H1 (cell line): ENCODE measurements at regions not wholly inside any gene's neighbourhood (a gene's known extent, or its start where the extent isn't known, plus 50 kb on each side); places are given as distances from the start of the nearest gene placed in this dataset.

ENCODE experiments used
- CTCF ChIA-PET: fragments of 300-600 bp; sonication (Branson Sonifier 250); formaldehyde crosslinking; loops from one replicate; lab custom pipeline; 2021; ENCODE audit not compliant: partially characterized antibody; lab: Charles Lee
- POLR2A ChIA-PET: fragments of 300-600 bp; sonication (Branson Sonifier 250); formaldehyde crosslinking; loops from one replicate; lab custom pipeline; 2021; ENCODE audit warnings: inconsistent platforms; ENCODE audit not compliant: partially characterized antibody; lab: Charles Lee
- DNase-seq, 2 experiments: peaks; one replicate each; pipeline versions ENCODE4 v3.0.0 to v3.0.0-alpha.2; 2010 to 2022; ENCODE audit warnings: low spot score in 2 of 2, low read depth in 1 of 2, mixed read lengths in 1 of 2
- FAIRE-seq: peaks from 2 replicates; lab custom pipeline; 2011; peaks lifted over from hg19 to GRCh38; lab: Jason Lieb, UNC
- H2AFZ ChIP-seq: 2 replicates; pipeline ENCODE4 v1.8.1; 2012; ENCODE audit warnings: low read length, inconsistent platforms
- H2AK5ac ChIP-seq: 2 replicates; pipeline ENCODE4 v1.6.1; 2013; ENCODE audit warnings: low read depth, low read length
- H2BK120ac ChIP-seq: replicated peaks from 2 replicates; pipeline ENCODE3; 2013; ENCODE audit warnings: low read depth, low read length, inconsistent platforms
- H2BK12ac ChIP-seq: 2 replicates; pipeline ENCODE4 v1.6.1; 2013; ENCODE audit warnings: low read depth, low read length
- H2BK15ac ChIP-seq: 2 replicates; pipeline ENCODE4 v1.6.1; 2013; ENCODE audit warnings: low read length
- H2BK20ac ChIP-seq: 2 replicates; pipeline ENCODE4 v1.6.1; 2013; ENCODE audit warnings: low read length
- H2BK5ac ChIP-seq: 2 replicates; pipeline ENCODE4 v1.6.1; 2013; ENCODE audit warnings: low read depth, low read length
- H3K14ac ChIP-seq: 2 replicates; pipeline ENCODE4 v1.6.1; 2013; ENCODE audit warnings: inconsistent platforms; ENCODE audit not compliant: insufficient read length
- H3K18ac ChIP-seq: 2 replicates; pipeline ENCODE4 v1.6.1; 2013; ENCODE audit warnings: low read length; ENCODE audit errors: extremely low read depth
- H3K23ac ChIP-seq: 2 replicates; pipeline ENCODE4 v1.6.1; 2013; ENCODE audit warnings: inconsistent platforms; ENCODE audit not compliant: insufficient read length
- H3K23me2 ChIP-seq: 2 replicates; pipeline ENCODE4 v1.6.1; 2013; ENCODE audit warnings: low read depth, low read length
- H3K27ac ChIP-seq: 2 replicates; pipeline ENCODE4 v1.6.1; 2011; ENCODE audit warnings: low read depth, low read length, inconsistent platforms
- H3K27me3 ChIP-seq, 4 experiments: replicated peaks in 1 of 4; 1 replicate in 1 of 4; 2 replicates in 3 of 4; pipeline versions ENCODE4 v1.6.1 to v1.8.1; 2011 to 2013; ENCODE audit warnings: low read length in 3 of 4, mild to moderate bottlenecking in 3 of 4, inconsistent platforms in 2 of 4, mixed read lengths in 2 of 4, moderate library complexity in 1 of 4; ENCODE audit not compliant: control insufficient read depth in 3 of 4, insufficient read depth in 3 of 4; ENCODE audit errors: extremely low read depth in 1 of 4
- H3K36me3 ChIP-seq, 4 experiments: 2 replicates each; pipeline versions ENCODE4 v1.6.1 to v1.8.1; 2011 to 2013; ENCODE audit warnings: mild to moderate bottlenecking in 4 of 4, low read length in 3 of 4, moderate library complexity in 2 of 4, control low read depth in 1 of 4, inconsistent platforms in 1 of 4; ENCODE audit not compliant: insufficient read depth in 4 of 4, control insufficient read depth in 2 of 4
- H3K4ac ChIP-seq: replicated peaks from 2 replicates; pipeline ENCODE3; 2013; ENCODE audit warnings: low read length, low read depth, mixed read lengths, inconsistent platforms; ENCODE audit not compliant: insufficient read length
- H3K4me1 ChIP-seq, 4 experiments: replicated peaks in 1 of 4; 1 replicate in 1 of 4; 2 replicates in 3 of 4; pipeline versions ENCODE4 v1.6.1 to v1.8.1; 2011 to 2013; ENCODE audit warnings: low read length in 3 of 4, inconsistent platforms in 2 of 4, mixed read lengths in 1 of 4; ENCODE audit not compliant: insufficient read depth in 4 of 4, control insufficient read depth in 3 of 4
- H3K4me2 ChIP-seq, 2 experiments: 2 replicates each; pipeline versions ENCODE4 v1.6.1 to v1.8.1; 2011 to 2013; ENCODE audit warnings: low read depth in 2 of 2, low read length in 2 of 2, control low read depth in 1 of 2, inconsistent platforms in 1 of 2, mild to moderate bottlenecking in 1 of 2; ENCODE audit not compliant: insufficient read depth in 1 of 2
- H3K4me3 ChIP-seq, 4 experiments: fragments of 200-600, 300-600 bp in 1 of 4; sonication (generic), shearing (Covaris generic), sonication (Bioruptor Twin) in 1 of 4; 2 replicates each; pipeline versions ENCODE4 v1.5.1 to v1.8.1; 2011 to 2016; ENCODE audit warnings: low read length in 4 of 4, low read depth in 3 of 4, control low read depth in 2 of 4, inconsistent platforms in 2 of 4, mild to moderate bottlenecking in 2 of 4, mixed read lengths in 1 of 4, moderate library complexity in 1 of 4; ENCODE audit not compliant: insufficient read depth in 2 of 4; ENCODE audit errors: extremely low read depth in 1 of 4
- H3K56ac ChIP-seq: replicated peaks from 2 replicates; pipeline ENCODE3; 2013; ENCODE audit warnings: low read depth, mild to moderate bottlenecking, mixed read lengths, low read length, inconsistent platforms; ENCODE audit not compliant: insufficient read length
- H3K79me1 ChIP-seq: 2 replicates; pipeline ENCODE4 v1.6.1; 2013; ENCODE audit warnings: low read depth, low read length, control low read depth
- H3K79me2 ChIP-seq, 2 experiments: 2 replicates each; pipeline versions ENCODE4 v1.6.1 to v1.8.1; 2012 to 2013; ENCODE audit warnings: low read length in 2 of 2, mild to moderate bottlenecking in 2 of 2, inconsistent platforms in 1 of 2; ENCODE audit not compliant: insufficient read depth in 2 of 2, control insufficient read depth in 1 of 2
- H3K9ac ChIP-seq, 4 experiments: replicated peaks in 1 of 4; 1 replicate in 1 of 4; 2 replicates in 3 of 4; pipeline versions ENCODE4 v1.6.1 to v1.8.1; 2011 to 2013; ENCODE audit warnings: low read depth in 3 of 4, low read length in 3 of 4, control low read depth in 2 of 4, mild to moderate bottlenecking in 2 of 4, moderate library complexity in 2 of 4, inconsistent platforms in 1 of 4; ENCODE audit errors: extremely low read depth in 1 of 4
- H3K9me3 ChIP-seq, 2 experiments: 2 replicates each; pipeline versions ENCODE4 v1.6.1 to v1.8.1; 2012 to 2013; ENCODE audit warnings: mild to moderate bottlenecking in 2 of 2, moderate library complexity in 2 of 2, control low read depth in 1 of 2, inconsistent platforms in 1 of 2, low read depth in 1 of 2, low read length in 1 of 2, mixed read lengths in 1 of 2; ENCODE audit not compliant: insufficient read depth in 2 of 2
- H4K20me1 ChIP-seq, 2 experiments: replicated peaks in 1 of 2; 2 replicates each; pipeline versions ENCODE3 to v1.8.1; 2011 to 2013; ENCODE audit warnings: inconsistent platforms in 2 of 2, low read length in 2 of 2, mild to moderate bottlenecking in 1 of 2; ENCODE audit not compliant: insufficient read depth in 2 of 2, control insufficient read depth in 1 of 2
- H4K5ac ChIP-seq: 2 replicates; pipeline ENCODE4 v1.6.1; 2013; ENCODE audit warnings: low read length, low read depth, mixed read lengths, inconsistent platforms; ENCODE audit not compliant: insufficient read length
- H4K8ac ChIP-seq: 2 replicates; pipeline ENCODE4 v1.8.0; 2013; ENCODE audit warnings: mild to moderate bottlenecking, moderate library complexity, low read length, inconsistent platforms; ENCODE audit not compliant: insufficient read depth; ENCODE audit errors: extremely low read depth
- H4K91ac ChIP-seq: replicated peaks from 2 replicates; pipeline ENCODE3; 2013; ENCODE audit warnings: low read length, mixed read lengths, inconsistent platforms; ENCODE audit not compliant: insufficient read length
- BACH1 ChIP-seq: IDR thresholded peaks from 2 replicates; pipeline ENCODE4 v1.6.1; 2012; ENCODE audit warnings: low read length, improper control_type of control experiment
- CHD1 ChIP-seq: IDR thresholded peaks from 2 replicates; pipeline ENCODE4 v1.6.1; 2012; ENCODE audit warnings: low read depth, low read length, improper control_type of control experiment
- NRF1 ChIP-seq: IDR thresholded peaks from 2 replicates; pipeline ENCODE4 v1.6.1; 2011; ENCODE audit warnings: mild to moderate bottlenecking, low read depth, low read length, improper control_type of control experiment
- POLR2A ChIP-seq, 2 experiments: IDR thresholded peaks; 1 replicate in 1 of 2; 2 replicates in 1 of 2; pipeline ENCODE4 v1.6.1; 2011; ENCODE audit warnings: low read depth in 2 of 2, low read length in 2 of 2, mild to moderate bottlenecking in 2 of 2; ENCODE audit errors: control extremely low read depth in 1 of 2
- SP4 ChIP-seq: IDR thresholded peaks from 2 replicates; pipeline ENCODE4 v1.6.1; 2012; ENCODE audit warnings: low read length, inconsistent platforms
- WGBS, 2 experiments: shearing (Covaris generic) in 1 of 2; methylation state at CpG; one replicate each; pipeline versions ENCODE4 v1.1.6 to v1.1.7; 2013 to 2015; ENCODE audit warnings: low lambda C conversion rate in 2 of 2, mixed read lengths in 2 of 2, inconsistent platforms in 1 of 2, low coverage in 1 of 2, missing lambda C conversion rate in 1 of 2; ENCODE audit not compliant: insufficient replicate concordance in 2 of 2, insufficient coverage in 1 of 2, insufficient read length in 1 of 2; ENCODE audit errors: extremely low coverage in 1 of 2, missing lambda C conversion rate in 1 of 2; 5-methylcytosine and 5-hydroxymethylcytosine counted together

GRCh38 chr11:33618956-33619355, 81.7 kb downstream of the C11orf91 start:
- H3K14ac ChIP-seq: no peak overlapping the region
- H3K4me2 ChIP-seq: no peak overlapping the region
- no peak overlapping the region for H4K91ac ChIP-seq
- no peak overlapping the region for H3K23ac ChIP-seq
- no peak overlapping the region for H2BK120ac ChIP-seq
- no peak overlapping the region for H2BK20ac ChIP-seq
- no peak overlapping the region for H3K4me3 ChIP-seq
- H3K9ac ChIP-seq: no peak overlapping the region
- FAIRE-seq (no peak), DNase-seq (no peak)
- H3K4ac ChIP-seq: no peak overlapping the region
- no peak overlapping the region for H3K56ac ChIP-seq
- no peak overlapping the region for H2BK12ac ChIP-seq
- H4K5ac ChIP-seq: no peak overlapping the region
- no peaks in the 10 kb centered on the region for H3K36me3 ChIP-seq
- H3K79me2 ChIP-seq: no peaks in the 10 kb centered on the region
- H2BK15ac ChIP-seq: no peak overlapping the region
- H3K18ac ChIP-seq: no peak overlapping the region
- H2AFZ ChIP-seq: no peak overlapping the region
- H3K4me1 ChIP-seq: peaks cover 0 to 2% (median 0%) of the 10 kb centered on the region in 4 experiments; a peak in 1 of 7 replicates
- no peaks in the 10 kb centered on the region for H4K20me1 ChIP-seq
- WGBS, 2 experiments: 85% methylated on average over 7 of the region's 7 CpGs; no CpG with 5 or more reads in 1 of the 2 experiments
- no peak overlapping the region for H2BK5ac ChIP-seq
- H3K79me1 ChIP-seq: no peaks in the 10 kb centered on the region
- ChIA-PET CTCF (no interaction called here), POLR2A (no interaction called here)
- no peak overlapping the region for H3K27ac ChIP-seq
- H4K8ac ChIP-seq: no peak overlapping the region
- H3K27me3 ChIP-seq: no peaks in the 10 kb centered on the region
- peaks cover 3% of the 10 kb centered on the region; the same call in 1 of the 2 replicates for H3K23me2 ChIP-seq
- no peaks in the 10 kb centered on the region for H3K9me3 ChIP-seq
- H2AK5ac ChIP-seq: no peak overlapping the region
- TF ChIP-seq POLR2A (IDR thresholded peaks at IDR 0.05; ENCODE audit: control extremely low read depth in 1 of 2, low read depth in 2 of 2, low read length in 2 of 2) (no peak), CHD1 (no peak), BACH1 (no peak), NRF1 (no peak), SP4 (no peak)
